Nephron progenitor cell (in vitro differentiated cells): ENCODE measurements at regions not wholly inside any gene's neighbourhood (a gene's known extent, or its start where the extent isn't known, plus 50 kb on each side); places are given as distances from the start of the nearest gene placed in this dataset.

Experiments
- DNase-seq: peaks from one replicate; pipeline ENCODE4 v3.0.0; 2021
- H3K27ac Mint-ChIP-seq: 2 replicates; pipeline ENCODE4 v1.8.0; 2021; ENCODE audit warnings: mild to moderate bottlenecking, moderate library complexity, mixed read lengths
- H3K27me3 Mint-ChIP-seq: 2 replicates; pipeline ENCODE4 v1.8.0; 2021; ENCODE audit warnings: mild to moderate bottlenecking, low read depth, mixed read lengths; ENCODE audit not compliant: poor library complexity
- H3K36me3 Mint-ChIP-seq: 2 replicates; pipeline ENCODE4 v1.8.0; 2021; ENCODE audit warnings: low read depth, mixed read lengths
- H3K4me1 Mint-ChIP-seq: 2 replicates; pipeline ENCODE4 v1.8.0; 2021; ENCODE audit warnings: mixed read lengths
- H3K4me3 Mint-ChIP-seq: 2 replicates; pipeline ENCODE4 v1.8.0; 2021; ENCODE audit warnings: mild to moderate bottlenecking, moderate library complexity, mixed read lengths
- H3K9me3 Mint-ChIP-seq: 2 replicates; pipeline ENCODE4 v1.8.0; 2021; ENCODE audit warnings: mild to moderate bottlenecking, moderate library complexity, mixed read lengths
- TF ChIP-seq, protein P1 (sequence below): fragments of 200-600 bp; sonication (generic); IDR thresholded peaks from 2 replicates; pipeline ENCODE4 v1.5.0; 2021; ENCODE audit warnings: antibody characterized with exemption

DNA sequence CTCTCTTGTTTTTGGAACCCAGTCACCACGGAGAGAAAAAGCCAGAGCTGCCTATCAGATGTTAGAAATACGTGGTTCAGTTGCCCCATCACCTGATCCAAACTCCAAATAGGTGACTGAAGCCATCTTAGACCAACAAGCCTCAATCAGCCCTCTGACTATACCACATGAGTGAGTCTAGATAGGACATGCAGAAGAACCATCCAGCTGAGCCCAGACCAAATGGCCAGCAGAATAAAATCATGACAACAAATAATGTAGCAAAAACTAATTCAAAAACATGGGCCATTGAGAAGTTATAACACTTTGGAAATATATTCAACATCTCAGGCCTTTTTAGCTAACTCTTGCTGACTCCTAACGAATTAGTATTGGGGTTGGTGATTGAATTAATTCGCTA is 348.4 kb upstream of the C1orf87 start:
- Mint-ChIP-seq H3K27ac (no peak overlapping the region), H3K4me3 (no peak overlapping the region), H3K9me3 (peaks cover 5% of the 10 kb centered on the region), H3K27me3 (no peaks in the 10 kb centered on the region), H3K4me1 (no peaks in the 10 kb centered on the region), H3K36me3 (no peaks in the 10 kb centered on the region)
- TF ChIP-seq, protein P1, sequence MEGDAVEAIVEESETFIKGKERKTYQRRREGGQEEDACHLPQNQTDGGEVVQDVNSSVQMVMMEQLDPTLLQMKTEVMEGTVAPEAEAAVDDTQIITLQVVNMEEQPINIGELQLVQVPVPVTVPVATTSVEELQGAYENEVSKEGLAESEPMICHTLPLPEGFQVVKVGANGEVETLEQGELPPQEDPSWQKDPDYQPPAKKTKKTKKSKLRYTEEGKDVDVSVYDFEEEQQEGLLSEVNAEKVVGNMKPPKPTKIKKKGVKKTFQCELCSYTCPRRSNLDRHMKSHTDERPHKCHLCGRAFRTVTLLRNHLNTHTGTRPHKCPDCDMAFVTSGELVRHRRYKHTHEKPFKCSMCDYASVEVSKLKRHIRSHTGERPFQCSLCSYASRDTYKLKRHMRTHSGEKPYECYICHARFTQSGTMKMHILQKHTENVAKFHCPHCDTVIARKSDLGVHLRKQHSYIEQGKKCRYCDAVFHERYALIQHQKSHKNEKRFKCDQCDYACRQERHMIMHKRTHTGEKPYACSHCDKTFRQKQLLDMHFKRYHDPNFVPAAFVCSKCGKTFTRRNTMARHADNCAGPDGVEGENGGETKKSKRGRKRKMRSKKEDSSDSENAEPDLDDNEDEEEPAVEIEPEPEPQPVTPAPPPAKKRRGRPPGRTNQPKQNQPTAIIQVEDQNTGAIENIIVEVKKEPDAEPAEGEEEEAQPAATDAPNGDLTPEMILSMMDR: no peak
- DNase-seq: no peak

DNA sequence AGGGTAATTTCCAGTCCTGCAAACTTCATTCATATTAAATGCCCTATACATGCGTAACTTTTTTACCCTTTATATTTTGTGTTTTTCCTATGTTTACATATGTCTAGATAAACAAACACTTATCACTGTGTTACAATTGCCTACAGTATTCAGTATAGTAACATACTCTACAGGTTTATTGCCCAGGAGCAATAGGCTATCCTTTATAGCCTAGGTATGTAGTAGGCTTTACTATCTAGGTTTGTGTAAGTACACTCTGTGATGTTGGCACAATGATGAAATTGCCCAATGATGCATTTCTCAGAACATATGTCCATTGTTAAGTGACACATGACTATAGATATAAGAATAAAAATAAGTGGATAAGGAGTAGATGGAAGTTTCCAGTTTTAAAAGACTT is 345.5 kb upstream of the C1orf87 start:
- H3K9me3 Mint-ChIP-seq: peaks cover 5% of the 10 kb centered on the region
- DNase-seq: no peak
- no peak overlapping the region for H3K27ac Mint-ChIP-seq
- peaks cover 4% of the 10 kb centered on the region for H3K27me3 Mint-ChIP-seq
- no peaks in the 10 kb centered on the region for H3K36me3 Mint-ChIP-seq
- TF ChIP-seq, protein P1: no peak
- H3K4me3 Mint-ChIP-seq: no peak overlapping the region
- no peaks in the 10 kb centered on the region for H3K4me1 Mint-ChIP-seq

DNA sequence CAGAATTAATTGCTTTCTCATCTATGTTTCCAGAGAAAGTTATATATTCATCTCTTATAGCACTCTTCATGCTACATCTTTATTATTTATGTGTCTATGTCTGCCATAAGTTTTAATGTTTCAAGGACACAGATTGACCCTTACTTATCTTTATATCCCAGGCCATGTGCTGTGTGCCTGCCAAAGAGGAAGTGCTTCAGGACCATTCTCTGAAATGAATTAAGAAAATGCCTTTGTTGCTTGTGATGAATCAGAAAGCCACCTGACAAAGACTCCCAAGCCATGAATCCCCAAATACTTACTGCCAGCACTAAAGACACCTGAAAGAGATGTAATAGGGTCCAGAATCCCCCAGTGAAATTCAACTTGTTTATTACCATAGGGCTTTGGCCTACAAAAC is 342.1 kb upstream of the C1orf87 start:
- no peaks in the 10 kb centered on the region for H3K36me3 Mint-ChIP-seq
- no peaks in the 10 kb centered on the region for H3K4me1 Mint-ChIP-seq
- H3K9me3 Mint-ChIP-seq: no peaks in the 10 kb centered on the region
- H3K4me3 Mint-ChIP-seq: no peak overlapping the region
- H3K27ac Mint-ChIP-seq: no peak overlapping the region
- TF ChIP-seq, protein P1: no peak
- peaks cover 4% of the 10 kb centered on the region for H3K27me3 Mint-ChIP-seq
- no peak for DNase-seq

DNA sequence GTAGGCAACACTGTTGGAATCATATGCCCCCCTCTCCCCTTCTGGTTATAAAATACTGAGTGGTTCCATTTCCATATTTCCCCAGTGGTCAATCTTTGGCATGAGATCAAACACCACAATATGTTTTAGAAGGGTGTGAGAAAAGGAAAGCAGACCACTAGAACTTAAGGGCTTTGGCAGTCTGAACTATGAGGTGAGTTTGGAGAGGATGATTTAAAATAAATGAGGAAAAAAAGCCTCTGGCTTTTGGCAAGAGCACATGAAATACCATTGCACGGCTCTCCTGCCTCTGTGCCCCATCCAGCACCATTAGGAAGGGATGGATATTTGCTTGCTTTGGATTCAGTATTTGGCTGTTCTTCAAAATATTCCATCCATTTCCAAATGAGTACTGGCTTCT is 339.5 kb upstream of the C1orf87 start:
- Mint-ChIP-seq H3K27ac (no peak overlapping the region), H3K27me3 (peaks cover 4% of the 10 kb centered on the region), H3K4me1 (no peaks in the 10 kb centered on the region), H3K4me3 (no peak overlapping the region), H3K36me3 (no peaks in the 10 kb centered on the region), H3K9me3 (no peaks in the 10 kb centered on the region)
- TF ChIP-seq, protein P1: no peak
- DNase-seq: no peak

DNA sequence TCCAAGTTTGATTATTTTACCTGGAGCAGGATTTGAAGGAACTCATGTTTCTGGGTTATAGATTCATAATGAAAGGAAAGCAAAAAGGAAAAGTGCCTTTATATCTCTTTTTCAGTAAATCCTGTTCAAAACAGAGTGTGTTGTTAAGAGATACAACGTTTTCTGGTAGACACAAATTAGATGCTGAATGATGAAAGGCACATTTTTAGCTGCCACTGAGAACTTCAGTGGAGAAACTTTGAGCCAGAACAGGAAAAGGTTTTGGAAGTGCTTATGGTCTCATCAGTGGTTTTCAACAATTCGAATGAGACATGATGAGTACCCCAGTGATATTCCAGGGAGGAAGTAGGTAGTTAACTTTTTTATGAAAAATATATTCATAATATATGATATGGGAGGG is 338.0 kb upstream of the C1orf87 start:
- Mint-ChIP-seq H3K9me3 (no peaks in the 10 kb centered on the region), H3K4me1 (no peaks in the 10 kb centered on the region), H3K27me3 (peaks cover 4% of the 10 kb centered on the region), H3K27ac (no peak overlapping the region), H3K36me3 (no peaks in the 10 kb centered on the region), H3K4me3 (no peak overlapping the region)
- TF ChIP-seq, protein P1: no peak
- no peak for DNase-seq

DNA sequence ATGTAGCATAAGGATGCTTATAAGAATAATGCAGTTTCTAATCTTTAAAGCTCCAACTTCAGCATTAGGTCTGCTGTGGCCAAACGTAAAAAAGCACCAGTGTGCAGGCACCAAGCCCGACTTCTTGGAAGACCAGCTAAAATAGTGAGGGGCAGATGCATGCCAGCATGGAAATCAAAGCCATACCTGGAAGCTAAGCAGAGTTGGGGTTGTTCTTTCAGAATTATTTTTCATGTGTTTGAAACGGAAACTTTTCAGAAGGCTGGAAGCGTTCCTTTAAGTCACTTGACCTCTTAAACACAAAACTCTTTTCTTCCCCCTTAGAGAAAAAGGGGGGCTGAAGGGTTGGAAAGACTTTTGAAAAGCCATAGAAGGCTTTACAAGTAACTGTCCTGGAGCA is 329.2 kb upstream of the C1orf87 start:
- no peak for DNase-seq
- H3K4me1 Mint-ChIP-seq: no peaks in the 10 kb centered on the region
- H3K27me3 Mint-ChIP-seq: peaks cover 24% of the 10 kb centered on the region
- TF ChIP-seq, protein P1: no peak
- H3K9me3 Mint-ChIP-seq: no peaks in the 10 kb centered on the region
- H3K27ac Mint-ChIP-seq: no peak overlapping the region
- no peak overlapping the region for H3K4me3 Mint-ChIP-seq
- no peaks in the 10 kb centered on the region for H3K36me3 Mint-ChIP-seq
